H1 (cell line): ENCODE measurements at regions not wholly inside any gene's neighbourhood (a gene's known extent, or its start where the extent isn't known, plus 50 kb on each side); places are given as distances from the start of the nearest gene placed in this dataset.

Source experiments
- CTCF ChIA-PET: fragments of 300-600 bp; sonication (Branson Sonifier 250); formaldehyde crosslinking; loops from one replicate; lab custom pipeline; 2021; ENCODE audit not compliant: partially characterized antibody; lab: Charles Lee
- POLR2A ChIA-PET: fragments of 300-600 bp; sonication (Branson Sonifier 250); formaldehyde crosslinking; loops from one replicate; lab custom pipeline; 2021; ENCODE audit warnings: inconsistent platforms; ENCODE audit not compliant: partially characterized antibody; lab: Charles Lee
- DNase-seq, 2 experiments: peaks; one replicate each; pipeline versions ENCODE4 v3.0.0 to v3.0.0-alpha.2; 2010 to 2022; ENCODE audit warnings: low spot score in 2 of 2, low read depth in 1 of 2, mixed read lengths in 1 of 2
- FAIRE-seq: peaks from 2 replicates; lab custom pipeline; 2011; peaks lifted over from hg19 to GRCh38; lab: Jason Lieb, UNC
- H2AFZ ChIP-seq: 2 replicates; pipeline ENCODE4 v1.8.1; 2012; ENCODE audit warnings: low read length, inconsistent platforms
- H2AK5ac ChIP-seq: 2 replicates; pipeline ENCODE4 v1.6.1; 2013; ENCODE audit warnings: low read depth, low read length
- H2BK120ac ChIP-seq: replicated peaks from 2 replicates; pipeline ENCODE3; 2013; ENCODE audit warnings: low read depth, low read length, inconsistent platforms
- H2BK12ac ChIP-seq: 2 replicates; pipeline ENCODE4 v1.6.1; 2013; ENCODE audit warnings: low read depth, low read length
- H2BK15ac ChIP-seq: 2 replicates; pipeline ENCODE4 v1.6.1; 2013; ENCODE audit warnings: low read length
- H2BK20ac ChIP-seq: 2 replicates; pipeline ENCODE4 v1.6.1; 2013; ENCODE audit warnings: low read length
- H2BK5ac ChIP-seq: 2 replicates; pipeline ENCODE4 v1.6.1; 2013; ENCODE audit warnings: low read depth, low read length
- H3K14ac ChIP-seq: 2 replicates; pipeline ENCODE4 v1.6.1; 2013; ENCODE audit warnings: inconsistent platforms; ENCODE audit not compliant: insufficient read length
- H3K18ac ChIP-seq: 2 replicates; pipeline ENCODE4 v1.6.1; 2013; ENCODE audit warnings: low read length; ENCODE audit errors: extremely low read depth
- H3K23ac ChIP-seq: 2 replicates; pipeline ENCODE4 v1.6.1; 2013; ENCODE audit warnings: inconsistent platforms; ENCODE audit not compliant: insufficient read length
- H3K23me2 ChIP-seq: 2 replicates; pipeline ENCODE4 v1.6.1; 2013; ENCODE audit warnings: low read depth, low read length
- H3K27ac ChIP-seq: 2 replicates; pipeline ENCODE4 v1.6.1; 2011; ENCODE audit warnings: low read depth, low read length, inconsistent platforms
- H3K27me3 ChIP-seq, 4 experiments: replicated peaks in 1 of 4; 1 replicate in 1 of 4; 2 replicates in 3 of 4; pipeline versions ENCODE4 v1.6.1 to v1.8.1; 2011 to 2013; ENCODE audit warnings: low read length in 3 of 4, mild to moderate bottlenecking in 3 of 4, inconsistent platforms in 2 of 4, mixed read lengths in 2 of 4, moderate library complexity in 1 of 4; ENCODE audit not compliant: control insufficient read depth in 3 of 4, insufficient read depth in 3 of 4; ENCODE audit errors: extremely low read depth in 1 of 4
- H3K36me3 ChIP-seq, 4 experiments: 2 replicates each; pipeline versions ENCODE4 v1.6.1 to v1.8.1; 2011 to 2013; ENCODE audit warnings: mild to moderate bottlenecking in 4 of 4, low read length in 3 of 4, moderate library complexity in 2 of 4, control low read depth in 1 of 4, inconsistent platforms in 1 of 4; ENCODE audit not compliant: insufficient read depth in 4 of 4, control insufficient read depth in 2 of 4
- H3K4ac ChIP-seq: replicated peaks from 2 replicates; pipeline ENCODE3; 2013; ENCODE audit warnings: low read length, low read depth, mixed read lengths, inconsistent platforms; ENCODE audit not compliant: insufficient read length
- H3K4me1 ChIP-seq, 4 experiments: replicated peaks in 1 of 4; 1 replicate in 1 of 4; 2 replicates in 3 of 4; pipeline versions ENCODE4 v1.6.1 to v1.8.1; 2011 to 2013; ENCODE audit warnings: low read length in 3 of 4, inconsistent platforms in 2 of 4, mixed read lengths in 1 of 4; ENCODE audit not compliant: insufficient read depth in 4 of 4, control insufficient read depth in 3 of 4
- H3K4me2 ChIP-seq, 2 experiments: 2 replicates each; pipeline versions ENCODE4 v1.6.1 to v1.8.1; 2011 to 2013; ENCODE audit warnings: low read depth in 2 of 2, low read length in 2 of 2, control low read depth in 1 of 2, inconsistent platforms in 1 of 2, mild to moderate bottlenecking in 1 of 2; ENCODE audit not compliant: insufficient read depth in 1 of 2
- H3K4me3 ChIP-seq, 4 experiments: fragments of 200-600, 300-600 bp in 1 of 4; sonication (generic), shearing (Covaris generic), sonication (Bioruptor Twin) in 1 of 4; 2 replicates each; pipeline versions ENCODE4 v1.5.1 to v1.8.1; 2011 to 2016; ENCODE audit warnings: low read length in 4 of 4, low read depth in 3 of 4, control low read depth in 2 of 4, inconsistent platforms in 2 of 4, mild to moderate bottlenecking in 2 of 4, mixed read lengths in 1 of 4, moderate library complexity in 1 of 4; ENCODE audit not compliant: insufficient read depth in 2 of 4; ENCODE audit errors: extremely low read depth in 1 of 4
- H3K56ac ChIP-seq: replicated peaks from 2 replicates; pipeline ENCODE3; 2013; ENCODE audit warnings: low read depth, mild to moderate bottlenecking, mixed read lengths, low read length, inconsistent platforms; ENCODE audit not compliant: insufficient read length
- H3K79me1 ChIP-seq: 2 replicates; pipeline ENCODE4 v1.6.1; 2013; ENCODE audit warnings: low read depth, low read length, control low read depth
- H3K79me2 ChIP-seq, 2 experiments: 2 replicates each; pipeline versions ENCODE4 v1.6.1 to v1.8.1; 2012 to 2013; ENCODE audit warnings: low read length in 2 of 2, mild to moderate bottlenecking in 2 of 2, inconsistent platforms in 1 of 2; ENCODE audit not compliant: insufficient read depth in 2 of 2, control insufficient read depth in 1 of 2
- H3K9ac ChIP-seq, 4 experiments: replicated peaks in 1 of 4; 1 replicate in 1 of 4; 2 replicates in 3 of 4; pipeline versions ENCODE4 v1.6.1 to v1.8.1; 2011 to 2013; ENCODE audit warnings: low read depth in 3 of 4, low read length in 3 of 4, control low read depth in 2 of 4, mild to moderate bottlenecking in 2 of 4, moderate library complexity in 2 of 4, inconsistent platforms in 1 of 4; ENCODE audit errors: extremely low read depth in 1 of 4
- H3K9me3 ChIP-seq, 2 experiments: 2 replicates each; pipeline versions ENCODE4 v1.6.1 to v1.8.1; 2012 to 2013; ENCODE audit warnings: mild to moderate bottlenecking in 2 of 2, moderate library complexity in 2 of 2, control low read depth in 1 of 2, inconsistent platforms in 1 of 2, low read depth in 1 of 2, low read length in 1 of 2, mixed read lengths in 1 of 2; ENCODE audit not compliant: insufficient read depth in 2 of 2
- H4K20me1 ChIP-seq, 2 experiments: replicated peaks in 1 of 2; 2 replicates each; pipeline versions ENCODE3 to v1.8.1; 2011 to 2013; ENCODE audit warnings: inconsistent platforms in 2 of 2, low read length in 2 of 2, mild to moderate bottlenecking in 1 of 2; ENCODE audit not compliant: insufficient read depth in 2 of 2, control insufficient read depth in 1 of 2
- H4K5ac ChIP-seq: 2 replicates; pipeline ENCODE4 v1.6.1; 2013; ENCODE audit warnings: low read length, low read depth, mixed read lengths, inconsistent platforms; ENCODE audit not compliant: insufficient read length
- H4K8ac ChIP-seq: 2 replicates; pipeline ENCODE4 v1.8.0; 2013; ENCODE audit warnings: mild to moderate bottlenecking, moderate library complexity, low read length, inconsistent platforms; ENCODE audit not compliant: insufficient read depth; ENCODE audit errors: extremely low read depth
- H4K91ac ChIP-seq: replicated peaks from 2 replicates; pipeline ENCODE3; 2013; ENCODE audit warnings: low read length, mixed read lengths, inconsistent platforms; ENCODE audit not compliant: insufficient read length
- EGR1 ChIP-seq: IDR thresholded peaks from 2 replicates; pipeline ENCODE4 v1.6.1; 2011; ENCODE audit warnings: low read depth, low read length, borderline replicate concordance
- FOSL1 ChIP-seq: IDR thresholded peaks from 2 replicates; pipeline ENCODE4 v1.6.1; 2011; ENCODE audit warnings: mild to moderate bottlenecking, low read depth, low read length, moderate library complexity; ENCODE audit not compliant: insufficient read depth
- KDM4A ChIP-seq: IDR thresholded peaks from one replicate; pipeline ENCODE4 v1.7.1; 2012; ENCODE audit warnings: low read depth, mild to moderate bottlenecking, moderate library complexity, low read length, inconsistent platforms; ENCODE audit not compliant: severe bottlenecking
- KDM5A ChIP-seq: fragments of 200-600 bp; IDR thresholded peaks from 2 replicates; pipeline ENCODE4 v1.7.1; 2012; ENCODE audit warnings: mild to moderate bottlenecking, low read length, inconsistent platforms, mixed read lengths
- NRF1 ChIP-seq: IDR thresholded peaks from 2 replicates; pipeline ENCODE4 v1.6.1; 2011; ENCODE audit warnings: mild to moderate bottlenecking, low read depth, low read length, improper control_type of control experiment
- SIN3A ChIP-seq, 2 experiments: IDR thresholded peaks in 1 of 2; conservative IDR thresholded peaks in 1 of 2; 2 replicates each; pipeline ENCODE4 v1.6.1; 2011 to 2012; ENCODE audit warnings: low read length in 2 of 2, improper control_type of control experiment in 1 of 2, low read depth in 1 of 2, mild to moderate bottlenecking in 1 of 2
- SUZ12 ChIP-seq: fragments of 200-600 bp; sonication (generic); IDR thresholded peaks from 2 replicates; pipeline ENCODE4 v1.6.1; 2012; ENCODE audit warnings: mild to moderate bottlenecking, inconsistent platforms, low read length, moderate library complexity, mixed read lengths
- TEAD4 ChIP-seq: IDR thresholded peaks from 2 replicates; pipeline ENCODE4 v1.6.1; 2012; ENCODE audit warnings: low read depth, low read length, inconsistent platforms, mixed read lengths
- WGBS, 2 experiments: shearing (Covaris generic) in 1 of 2; methylation state at CpG; one replicate each; pipeline versions ENCODE4 v1.1.6 to v1.1.7; 2013 to 2015; ENCODE audit warnings: low lambda C conversion rate in 2 of 2, mixed read lengths in 2 of 2, inconsistent platforms in 1 of 2, low coverage in 1 of 2, missing lambda C conversion rate in 1 of 2; ENCODE audit not compliant: insufficient replicate concordance in 2 of 2, insufficient coverage in 1 of 2, insufficient read length in 1 of 2; ENCODE audit errors: extremely low coverage in 1 of 2, missing lambda C conversion rate in 1 of 2; 5-methylcytosine and 5-hydroxymethylcytosine counted together

DNA sequence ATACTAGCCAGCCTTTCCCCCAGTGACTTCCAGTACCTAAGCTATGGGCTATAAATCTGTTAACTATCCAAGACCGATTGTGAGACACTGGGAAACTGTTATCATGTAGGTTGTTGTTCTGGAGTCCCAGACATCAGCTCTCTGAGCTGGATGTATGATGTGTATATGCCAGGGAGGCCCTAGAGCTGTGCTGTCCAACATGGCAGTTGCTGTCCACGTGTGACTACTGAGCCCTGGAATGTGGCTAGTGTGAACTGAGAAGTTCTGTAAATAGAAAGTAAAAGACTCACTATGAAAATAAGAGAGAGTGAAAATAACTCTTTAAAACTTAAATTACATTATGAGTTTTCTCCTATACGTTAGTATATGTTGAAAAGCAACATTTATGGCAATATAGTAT, 755.8 kb upstream of the FBXO33 start:
- Histone ChIP-seq H3K23ac (no peak overlapping the region), H3K27ac (no peak overlapping the region), H4K20me1 (no peaks in the 10 kb centered on the region), H3K4me1 (no peaks in the 10 kb centered on the region), H3K36me3 (no peaks in the 10 kb centered on the region), H3K9me3 (no peaks in the 10 kb centered on the region), H3K9ac (no peak overlapping the region), H3K4me2 (no peak overlapping the region), H3K56ac (no peak overlapping the region), H4K8ac (no peak overlapping the region), H2AFZ (no peak overlapping the region), H3K79me1 (no peaks in the 10 kb centered on the region), H2BK15ac (no peak overlapping the region), H3K14ac (no peak overlapping the region), H2BK20ac (no peak overlapping the region), H4K91ac (no peak overlapping the region), H3K27me3 (no peaks in the 10 kb centered on the region), H2AK5ac (no peak overlapping the region), H3K79me2 (no peaks in the 10 kb centered on the region), H2BK12ac (no peak overlapping the region), H3K23me2 (no peaks in the 10 kb centered on the region), H3K18ac (no peak overlapping the region), H2BK120ac (no peak overlapping the region), H4K5ac (no peak overlapping the region), H2BK5ac (no peak overlapping the region), H3K4me3 (no peak overlapping the region), H3K4ac (no peak overlapping the region)
- DNase-seq = no peak
- ChIA-PET CTCF (interaction anchor here (0.6 kb wide), 1 partner anchor 238 kb away, joined by 3 read pairs; no protein-coding TSS in a partner anchor), POLR2A (no interaction called here)
- no peak for FAIRE-seq
- WGBS, 2 experiments = 90% methylated on average over 3 of the region's 3 CpGs; no CpG with 5 or more reads in 1 of the 2 experiments
- TF ChIP-seq FOSL1 = no peak
- no peak for TF ChIP-seq NRF1
- no peak for TF ChIP-seq SIN3A (conservative IDR thresholded peaks at IDR 0.05 in 1 of 2, IDR thresholded peaks at IDR 0.05 in 1 of 2; ENCODE audit: low read depth in 1 of 2, low read length in 2 of 2)
- no peak for TF ChIP-seq KDM4A
- no peak for TF ChIP-seq KDM5A
- TF ChIP-seq TEAD4 = no peak
- TF ChIP-seq SUZ12 = no peak
- TF ChIP-seq EGR1 = no peak
